Stimulated activated CD4-positive, alpha-beta T cell treated with anti-CD3 and anti-CD28 coated beads, Interleukin-2, amount 100 ng/mL, for 24 hours (primary cell): ENCODE measurements at regions not wholly inside any gene's neighbourhood (a gene's known extent, or its start where the extent isn't known, plus 50 kb on each side); places are given as distances from the start of the nearest gene placed in this dataset.
A peak's percentile ranks its signal among the peaks of the same experiment; 100 is the strongest.
"Not testable (repeated sequence)": the region's sequence is repeated elsewhere in the genome, so short reads cannot be mapped to it uniquely, and the experiment has no call there.

Source experiments
- DNase-seq, 2 donors: peaks; one replicate each; pipeline ENCODE4 v3.0.0-alpha.2; 2020

GRCh38 chr11:45382133-45382878, 96.2 kb upstream of the SYT13 start:
- no peak for DNase-seq

- DNase-seq = no peak
These were observed 93.2 kb upstream of the SYT13 start for GRCh38 chr11:45379162-45379863.

- no peak for DNase-seq
These were observed 92.4 kb upstream of the SYT13 start for GRCh38 chr11:45378516-45378915.

GRCh38 chr11:45374653-45375059, 88.5 kb upstream of the SYT13 start:
- DNase-seq = no peak

GRCh38 chr11:45374130-45374529, 88.0 kb upstream of the SYT13 start:
- DNase-seq = no peak

- DNase-seq = no peak
These were observed 87.4 kb upstream of the SYT13 start for GRCh38 chr11:45373506-45374035.

GRCh38 chr11:45372414-45372813, 86.3 kb upstream of the SYT13 start:
- DNase-seq = not testable (repeated sequence)

- DNase-seq = peak; percentile 64 to 77
These were observed 85.3 kb upstream of the SYT13 start for GRCh38 chr11:45371251-45372115.

- no peak for DNase-seq
These were observed 83.2 kb upstream of the SYT13 start for GRCh38 chr11:45369313-45369712.

GRCh38 chr11:45368697-45369096, 82.6 kb upstream of the SYT13 start:
- no peak for DNase-seq

- no peak for DNase-seq
These were observed 80.6 kb upstream of the SYT13 start for GRCh38 chr11:45366619-45367190.

- no peak for DNase-seq
These were observed 79.9 kb upstream of the SYT13 start for GRCh38 chr11:45365961-45366618.

- DNase-seq = no peak
These were observed 76.5 kb upstream of the SYT13 start for GRCh38 chr11:45362636-45363035.

- DNase-seq = no peak
These were observed 75.4 kb upstream of the SYT13 start for GRCh38 chr11:45361551-45361950.

GRCh38 chr11:45355706-45356041, 69.5 kb upstream of the SYT13 start:
- no peak for DNase-seq

- peak; percentile 89 for DNase-seq
These were observed 69.0 kb upstream of the SYT13 start for GRCh38 chr11:45354976-45355705.

- DNase-seq = no peak
These were observed 62.6 kb upstream of the SYT13 start for GRCh38 chr11:45348729-45349128.

GRCh38 chr11:45347348-45348082, 61.4 kb upstream of the SYT13 start:
- DNase-seq = no peak

GRCh38 chr11:45345491-45345890, 59.4 kb upstream of the SYT13 start:
- no peak for DNase-seq

GRCh38 chr11:45344028-45344427, 57.9 kb upstream of the SYT13 start:
- no peak for DNase-seq

- no peak for DNase-seq
These were observed 57.3 kb upstream of the SYT13 start for GRCh38 chr11:45343444-45343843.
